MM.1S (cell line): ENCODE measurements at regions not wholly inside any gene's neighbourhood (a gene's known extent, or its start where the extent isn't known, plus 50 kb on each side); places are given as distances from the start of the nearest gene placed in this dataset.

Experiments used
- DNase-seq: peaks from one replicate; pipeline ENCODE4 v3.0.0-alpha.2; 2015
- H2AFZ ChIP-seq: fragments of 300-600 bp; sonication (generic); 2 replicates; pipeline ENCODE4 v1.6.0; 2016; ENCODE audit warnings: antibody characterized with exemption, low read length
- H3F3A ChIP-seq: fragments of 300-600 bp; sonication (generic); 2 replicates; pipeline ENCODE4 v1.6.1; 2016; ENCODE audit warnings: mild to moderate bottlenecking, antibody characterized with exemption, low read length, moderate library complexity, mixed read lengths; ENCODE audit not compliant: insufficient read depth
- H3K27ac ChIP-seq: fragments of 300-600 bp; sonication (generic); 2 replicates; pipeline ENCODE4 v1.5.1; 2016; ENCODE audit warnings: mild to moderate bottlenecking, low read length
- H3K27me3 ChIP-seq: fragments of 300-600 bp; sonication (generic); replicated peaks from 2 replicates; pipeline ENCODE4 v1.6.0; 2016; ENCODE audit warnings: low read length; ENCODE audit not compliant: insufficient read depth
- H3K36me3 ChIP-seq: fragments of 300-600 bp; sonication (generic); replicated peaks from 2 replicates; pipeline ENCODE4 v1.6.1; 2016; ENCODE audit warnings: mild to moderate bottlenecking, low read length, mixed read lengths; ENCODE audit not compliant: insufficient read depth
- H3K4me1 ChIP-seq: fragments of 300-600 bp; sonication (generic); 2 replicates; pipeline ENCODE4 v1.6.1; 2016; ENCODE audit warnings: low read length, mixed read lengths
- H3K4me2 ChIP-seq: fragments of 300-600 bp; sonication (generic); 2 replicates; pipeline ENCODE4 v1.6.0; 2016; ENCODE audit warnings: low read depth, low read length
- H3K4me3 ChIP-seq: fragments of 300-600 bp; sonication (generic); 2 replicates; pipeline ENCODE4 v1.5.1; 2016; ENCODE audit warnings: low read length, mixed read lengths
- H3K79me2 ChIP-seq: fragments of 300-600 bp; sonication (generic); 2 replicates; pipeline ENCODE4 v1.6.1; 2016; ENCODE audit warnings: mixed run types, low read length, mixed read lengths
- H3K9ac ChIP-seq: fragments of 300-600 bp; sonication (generic); 2 replicates; pipeline ENCODE4 v1.6.1; 2016; ENCODE audit warnings: low read length, mixed read lengths
- H3K9me2 ChIP-seq: fragments of 300-600 bp; sonication (generic); replicated peaks from 2 replicates; pipeline ENCODE4 v1.6.1; 2016; ENCODE audit warnings: mild to moderate bottlenecking, low read length, mixed read lengths; ENCODE audit not compliant: insufficient read depth
- H3K9me3 ChIP-seq: fragments of 300-600 bp; sonication (generic); replicated peaks from 2 replicates; pipeline ENCODE4 v1.6.1; 2016; ENCODE audit warnings: mild to moderate bottlenecking, low read length, mixed read lengths; ENCODE audit not compliant: insufficient read depth
- H4K20me1 ChIP-seq: fragments of 300-600 bp; sonication (generic); 2 replicates; pipeline ENCODE4 v1.6.1; 2016; ENCODE audit warnings: mild to moderate bottlenecking, low read length, moderate library complexity, mixed read lengths; ENCODE audit not compliant: insufficient read depth
- CTCF ChIP-seq: fragments of 300-600 bp; sonication (generic); IDR thresholded peaks from 2 replicates; pipeline ENCODE4 v1.5.1; 2016; ENCODE audit warnings: antibody characterized with exemption, low read length, mixed read lengths
- EZH2 ChIP-seq: fragments of 300-600 bp; sonication (generic); optimal IDR thresholded peaks from 2 replicates; pipeline ENCODE3; 2017; ENCODE audit warnings: low read depth, mild to moderate bottlenecking, antibody characterized with exemption, low read length, mixed read lengths
- EZH2phosphoT487 ChIP-seq: fragments of 300-600 bp; sonication (generic); IDR thresholded peaks from 2 replicates; pipeline ENCODE4 v1.6.1; 2018; ENCODE audit warnings: antibody characterized with exemption, low read length

GRCh38 chr18:24949908-24950307 lies 402.1 kb downstream of the ZNF521 start:
- no peak overlapping the region for H3K4me2 ChIP-seq
- no peak overlapping the region for H3K4me3 ChIP-seq
- H3K9me2 ChIP-seq: no peaks in the 10 kb centered on the region
- no peaks in the 10 kb centered on the region for H3K4me1 ChIP-seq
- no peaks in the 10 kb centered on the region for H3K27me3 ChIP-seq
- H3K9ac ChIP-seq: no peak overlapping the region
- no peak for DNase-seq
- H4K20me1 ChIP-seq: no peaks in the 10 kb centered on the region
- no peaks in the 10 kb centered on the region for H3K36me3 ChIP-seq
- H3K27ac ChIP-seq: no peak overlapping the region
- no peak for TF ChIP-seq EZH2
- TF ChIP-seq EZH2phosphoT487: no peak
- no peak for TF ChIP-seq CTCF
- H3K79me2 ChIP-seq: no peaks in the 10 kb centered on the region
- no peaks in the 10 kb centered on the region for H3K9me3 ChIP-seq
- H2AFZ ChIP-seq: no peak overlapping the region
- H3F3A ChIP-seq: no peaks in the 10 kb centered on the region

GRCh38 chr18:24954341-24954740 lies 397.6 kb downstream of the ZNF521 start:
- no peaks in the 10 kb centered on the region for H3K36me3 ChIP-seq
- no peak overlapping the region for H3K9ac ChIP-seq
- H3K4me1 ChIP-seq: no peaks in the 10 kb centered on the region
- no peaks in the 10 kb centered on the region for H3K27me3 ChIP-seq
- no peak overlapping the region for H3K4me3 ChIP-seq
- H3F3A ChIP-seq: no peaks in the 10 kb centered on the region
- TF ChIP-seq CTCF: no peak
- TF ChIP-seq EZH2phosphoT487: no peak
- TF ChIP-seq EZH2: no peak
- H3K79me2 ChIP-seq: no peaks in the 10 kb centered on the region
- H3K27ac ChIP-seq: no peak overlapping the region
- H4K20me1 ChIP-seq: no peaks in the 10 kb centered on the region
- peak overlapping the region; percentile 22; the same call in 1 of the 2 replicates for H2AFZ ChIP-seq
- no peaks in the 10 kb centered on the region for H3K9me2 ChIP-seq
- peak overlapping the region; percentile 14 for H3K4me2 ChIP-seq
- DNase-seq: no peak
- H3K9me3 ChIP-seq: no peaks in the 10 kb centered on the region

GRCh38 chr18:24958001-24958400 lies 394.0 kb downstream of the ZNF521 start:
- Histone ChIP-seq H3K4me2 (no peak overlapping the region), H3K4me1 (no peaks in the 10 kb centered on the region), H3K79me2 (no peaks in the 10 kb centered on the region), H3K4me3 (no peak overlapping the region), H4K20me1 (no peaks in the 10 kb centered on the region), H3K27me3 (no peaks in the 10 kb centered on the region), H3K9ac (no peak overlapping the region), H3K9me3 (no peaks in the 10 kb centered on the region), H3K36me3 (no peaks in the 10 kb centered on the region), H3K27ac (no peak overlapping the region), H3F3A (no peaks in the 10 kb centered on the region), H2AFZ (no peak overlapping the region), H3K9me2 (no peaks in the 10 kb centered on the region)
- TF ChIP-seq EZH2 (no peak), CTCF (no peak), EZH2phosphoT487 (no peak)
- no peak for DNase-seq
